Testis (tissue), 2 donors: ENCODE measurements at regions not wholly inside any gene's neighbourhood (a gene's known extent, or its start where the extent isn't known, plus 50 kb on each side); places are given as distances from the start of the nearest gene placed in this dataset.
A peak's percentile ranks its signal among the peaks of the same experiment; 100 is the strongest.

Source experiments
- DNase-seq: peaks from one replicate; pipeline ENCODE4 v3.0.0-alpha.2; 2019
- H3K27ac ChIP-seq, 2 donors: fragments of 200-600 bp; sonication (generic); one replicate each; pipeline ENCODE4 v1.5.1; 2019
- H3K27me3 ChIP-seq: fragments of 200-600 bp; sonication (generic); one replicate; pipeline ENCODE4 v1.5.1; 2019
- H3K36me3 ChIP-seq: fragments of 200-600 bp; sonication (generic); one replicate; pipeline ENCODE4 v1.5.1; 2017; ENCODE audit warnings: low read depth; ENCODE audit errors: missing control alignments
- H3K4me1 ChIP-seq: fragments of 200-600 bp; sonication (generic); one replicate; pipeline ENCODE4 v1.5.1; 2019
- H3K4me3 ChIP-seq, 2 donors: fragments of 200-600 bp; sonication (generic); one replicate each; pipeline ENCODE4 v1.5.1; 2017 to 2019
- H3K9me3 ChIP-seq: fragments of 200-600 bp; sonication (generic); one replicate; pipeline ENCODE4 v1.5.1; 2017
- POLR2A ChIP-seq: fragments of 450-650 bp; IDR thresholded peaks from one replicate; pipeline ENCODE4 v1.6.1; 2017; ENCODE audit warnings: antibody characterized with exemption, mild to moderate bottlenecking, moderate library complexity
- WGBS, 2 donors: methylation state at CpG; one replicate each; pipeline ENCODE4 v1.1.5; 2018; 5-methylcytosine and 5-hydroxymethylcytosine counted together
- intact Hi-C: fragments of 100-400 bp; cut with DNase I; formaldehyde crosslinking; loops from one replicate; pipeline ENCODE4 v1.15.1; 2023; ENCODE audit warnings: low total_unique reads
- TF ChIP-seq, protein P1 (sequence below), 3 experiments: fragments of 450-650 bp in 2 of 3; fragments of 200-600 bp in 1 of 3; sonication (generic) in 1 of 3; IDR thresholded peaks; one replicate each; pipeline ENCODE4 v1.5.1; 2016 to 2019; ENCODE audit warnings: antibody characterized with exemption in 3 of 3, mild to moderate bottlenecking in 2 of 3, moderate library complexity in 1 of 3

GRCh38 chr3:8220291-8220690 is 281.3 kb upstream of the LMCD1 start:
- TF ChIP-seq, protein P1, sequence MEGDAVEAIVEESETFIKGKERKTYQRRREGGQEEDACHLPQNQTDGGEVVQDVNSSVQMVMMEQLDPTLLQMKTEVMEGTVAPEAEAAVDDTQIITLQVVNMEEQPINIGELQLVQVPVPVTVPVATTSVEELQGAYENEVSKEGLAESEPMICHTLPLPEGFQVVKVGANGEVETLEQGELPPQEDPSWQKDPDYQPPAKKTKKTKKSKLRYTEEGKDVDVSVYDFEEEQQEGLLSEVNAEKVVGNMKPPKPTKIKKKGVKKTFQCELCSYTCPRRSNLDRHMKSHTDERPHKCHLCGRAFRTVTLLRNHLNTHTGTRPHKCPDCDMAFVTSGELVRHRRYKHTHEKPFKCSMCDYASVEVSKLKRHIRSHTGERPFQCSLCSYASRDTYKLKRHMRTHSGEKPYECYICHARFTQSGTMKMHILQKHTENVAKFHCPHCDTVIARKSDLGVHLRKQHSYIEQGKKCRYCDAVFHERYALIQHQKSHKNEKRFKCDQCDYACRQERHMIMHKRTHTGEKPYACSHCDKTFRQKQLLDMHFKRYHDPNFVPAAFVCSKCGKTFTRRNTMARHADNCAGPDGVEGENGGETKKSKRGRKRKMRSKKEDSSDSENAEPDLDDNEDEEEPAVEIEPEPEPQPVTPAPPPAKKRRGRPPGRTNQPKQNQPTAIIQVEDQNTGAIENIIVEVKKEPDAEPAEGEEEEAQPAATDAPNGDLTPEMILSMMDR (IDR thresholded peaks at IDR 0.05): no peak
- Histone ChIP-seq H3K9me3 (no peaks in the 10 kb centered on the region), H3K27ac (no peak overlapping the region), H3K4me3 (no peak overlapping the region), H3K36me3 (no peaks in the 10 kb centered on the region), H3K4me1 (peaks cover 8% of the 10 kb centered on the region), H3K27me3 (no peaks in the 10 kb centered on the region)
- intact Hi-C loops: no loop called here
- no peak for DNase-seq

DNA sequence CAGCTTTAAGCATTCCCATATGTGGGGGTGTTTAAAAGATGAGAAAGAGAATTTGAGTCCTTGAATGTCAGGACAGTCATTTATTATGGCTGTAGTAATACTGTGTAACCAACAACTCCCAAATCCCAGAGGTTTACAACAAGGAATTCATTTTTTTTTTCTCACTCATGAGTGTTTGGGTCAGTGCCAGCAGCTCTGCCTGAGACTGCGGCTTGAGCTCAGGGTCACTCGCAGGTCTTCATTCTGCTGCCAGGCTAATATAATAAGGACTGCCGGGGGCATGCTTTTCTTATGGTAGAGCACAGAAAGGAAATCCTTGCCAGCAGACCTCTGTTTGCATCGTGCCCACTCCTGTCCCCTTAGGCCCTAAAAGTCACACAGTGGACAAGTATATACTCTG is 277.9 kb upstream of the LMCD1 start:
- no peaks in the 10 kb centered on the region for H3K27me3 ChIP-seq
- H3K4me1 ChIP-seq: peaks cover 8% of the 10 kb centered on the region
- 19 to 23% methylated on average over 4 of the region's 4 CpGs for WGBS, 2 donors
- no peak overlapping the region for H3K27ac ChIP-seq
- intact Hi-C loops: no loop called here
- TF ChIP-seq POLR2A: no peak
- TF ChIP-seq, protein P1 (IDR thresholded peaks at IDR 0.05): no peak
- H3K36me3 ChIP-seq: no peaks in the 10 kb centered on the region
- DNase-seq: peak; percentile 59
- no peak overlapping the region for H3K4me3 ChIP-seq
- H3K9me3 ChIP-seq: no peaks in the 10 kb centered on the region

GRCh38 chr3:8224941-8225340 is 276.7 kb upstream of the LMCD1 start:
- 85 to 86% methylated on average over 6 of the region's 6 CpGs for WGBS, 2 donors
- TF ChIP-seq POLR2A: no peak
- TF ChIP-seq, protein P1 (IDR thresholded peaks at IDR 0.05): no peak
- no peaks in the 10 kb centered on the region for H3K36me3 ChIP-seq

DNA sequence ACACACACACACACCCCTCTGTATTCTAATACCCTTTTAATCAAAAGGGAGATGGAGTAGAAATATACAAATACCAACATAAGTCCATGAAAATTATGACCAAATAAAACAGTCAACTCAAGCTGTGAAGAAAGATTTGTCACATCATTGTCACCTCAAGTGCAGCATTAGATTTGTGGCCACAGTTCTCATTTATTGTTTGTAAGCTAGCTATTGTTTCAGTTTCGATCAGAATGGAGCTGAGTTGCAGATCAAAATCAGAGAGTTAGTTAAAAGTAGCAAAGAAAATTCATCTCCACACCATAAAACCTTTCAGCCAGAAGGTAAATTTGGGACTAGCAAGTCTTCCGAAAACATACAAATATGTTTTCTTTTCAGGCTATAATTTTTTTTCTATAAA is 267.7 kb upstream of the LMCD1 start:
- H3K27ac ChIP-seq: no peak overlapping the region
- intact Hi-C loops: no loop called here
- no peaks in the 10 kb centered on the region for H3K27me3 ChIP-seq
- WGBS, 2 donors: 86 to 88% methylated on average over 2 of the region's 2 CpGs
- H3K9me3 ChIP-seq: no peaks in the 10 kb centered on the region
- DNase-seq: no peak
- TF ChIP-seq POLR2A: no peak
- TF ChIP-seq, protein P1 (IDR thresholded peaks at IDR 0.05): no peak
- no peak overlapping the region for H3K4me3 ChIP-seq
- no peaks in the 10 kb centered on the region for H3K4me1 ChIP-seq
- no peaks in the 10 kb centered on the region for H3K36me3 ChIP-seq

More at GRCh38 chr3:8224941-8225340, 276.7 kb upstream of the LMCD1 start:
- Histone ChIP-seq H3K27me3 (no peaks in the 10 kb centered on the region), H3K27ac (no peak overlapping the region), H3K4me1 (peaks cover 8% of the 10 kb centered on the region), H3K9me3 (no peaks in the 10 kb centered on the region), H3K4me3 (no peak overlapping the region)
- DNase-seq: no peak
- intact Hi-C loops: no loop called here

GRCh38 chr3:8236264-8236663 is 265.4 kb upstream of the LMCD1 start:
- 69 to 81% methylated on average over 3 of the region's 3 CpGs for WGBS, 2 donors
- H3K9me3 ChIP-seq: no peaks in the 10 kb centered on the region
- no peaks in the 10 kb centered on the region for H3K4me1 ChIP-seq
- no peaks in the 10 kb centered on the region for H3K27me3 ChIP-seq
- TF ChIP-seq POLR2A: no peak
- TF ChIP-seq, protein P1 (IDR thresholded peaks at IDR 0.05): no peak
- no peak overlapping the region for H3K27ac ChIP-seq
- intact Hi-C loops: no loop called here
- no peak for DNase-seq
- no peak overlapping the region for H3K4me3 ChIP-seq
- no peaks in the 10 kb centered on the region for H3K36me3 ChIP-seq
